ENCODE measurements at regions not wholly inside any gene's neighbourhood (a gene's known extent, or its start where the extent isn't known, plus 50 kb on each side); places are given as distances from the start of the nearest gene placed in this dataset.

DNA sequence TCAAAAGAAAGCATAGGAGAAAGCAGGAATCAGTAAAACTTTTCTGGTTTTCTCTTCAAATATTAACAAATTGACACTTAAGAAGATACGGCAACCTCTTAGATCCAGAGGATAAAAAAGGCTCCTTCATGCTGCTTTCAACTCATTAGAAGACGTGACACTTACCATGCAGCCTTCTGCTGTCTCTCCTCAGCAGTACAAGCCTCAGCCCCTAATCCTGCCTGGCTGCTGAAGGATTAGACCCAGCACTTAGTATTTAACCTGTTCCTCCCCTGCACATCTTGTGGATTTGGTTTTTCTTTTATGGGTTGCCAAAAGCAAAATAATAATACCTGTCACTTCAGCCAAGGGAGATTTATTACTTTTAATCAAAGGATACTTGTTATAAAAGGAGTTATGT is 108.4 kb downstream of the LYZL1 start:
- no peak for DNase-seq (ENCODE audit: low spot score)

GRCh38 chr10:29403208-29403607 is 114.3 kb downstream of the LYZL1 start:
- no peak for DNase-seq (ENCODE audit: low spot score)

DNA sequence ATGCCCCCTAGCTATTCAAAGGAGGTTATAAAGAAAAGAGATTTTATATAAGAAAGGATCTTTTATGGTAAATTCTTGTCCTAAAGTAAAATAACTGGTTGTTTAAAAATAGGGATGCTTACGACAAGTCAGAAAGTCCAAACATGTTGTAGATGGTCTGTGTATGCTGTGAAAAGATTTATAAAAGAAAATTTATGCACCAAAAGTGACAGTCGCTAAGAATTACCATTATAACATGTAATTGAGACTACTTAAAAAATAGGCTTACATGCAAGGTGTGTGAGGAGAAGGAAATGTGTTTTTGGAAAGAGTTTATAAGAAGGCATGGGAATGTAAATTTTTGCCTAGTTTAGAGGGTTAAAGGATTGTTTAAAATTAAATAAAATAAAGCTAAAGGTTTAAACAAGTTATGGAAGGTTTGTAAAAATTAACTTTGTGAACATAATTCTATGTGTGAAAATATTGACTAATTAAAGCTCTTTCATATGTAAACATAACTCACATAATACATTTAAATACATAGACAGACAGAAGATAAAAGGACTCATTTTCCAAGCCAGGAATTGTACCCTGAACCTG is 118.5 kb downstream of the LYZL1 start:
- DNase-seq (ENCODE audit: low spot score), result no peak

Measured in CD4-positive, alpha-beta T cell treated with Interleukin-2 at 100 ng/mL for 4 hours (primary cell).